ENCODE measurements at regions not wholly inside any gene's neighbourhood (a gene's known extent, or its start where the extent isn't known, plus 50 kb on each side); places are given as distances from the start of the nearest gene placed in this dataset.
A peak's percentile ranks its signal among the peaks of the same experiment; 100 is the strongest.
"Not testable (repeated sequence)": the region's sequence is repeated elsewhere in the genome, so short reads cannot be mapped to it uniquely, and the experiment has no call there.

DNA sequence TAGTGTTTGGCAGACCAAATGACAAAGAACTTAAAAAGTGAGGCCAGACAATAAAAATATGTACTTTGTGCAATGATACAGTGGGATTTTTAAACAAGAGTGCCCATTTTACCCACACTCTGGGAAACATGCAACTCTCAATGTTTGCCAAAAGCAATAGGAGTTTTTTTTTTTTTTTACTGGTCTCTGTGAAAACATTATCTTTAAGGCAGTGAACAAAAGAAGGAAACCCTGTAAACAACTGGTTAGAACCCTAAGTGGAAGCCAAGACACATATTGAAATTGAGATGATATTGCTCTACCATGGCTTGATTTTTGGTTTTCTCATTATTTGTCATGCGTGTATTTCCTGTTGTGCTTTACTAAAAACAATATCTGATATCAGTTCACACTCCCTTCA, 67.2 kb upstream of the PPP3CA start:
- TF ChIP-seq, protein P1, sequence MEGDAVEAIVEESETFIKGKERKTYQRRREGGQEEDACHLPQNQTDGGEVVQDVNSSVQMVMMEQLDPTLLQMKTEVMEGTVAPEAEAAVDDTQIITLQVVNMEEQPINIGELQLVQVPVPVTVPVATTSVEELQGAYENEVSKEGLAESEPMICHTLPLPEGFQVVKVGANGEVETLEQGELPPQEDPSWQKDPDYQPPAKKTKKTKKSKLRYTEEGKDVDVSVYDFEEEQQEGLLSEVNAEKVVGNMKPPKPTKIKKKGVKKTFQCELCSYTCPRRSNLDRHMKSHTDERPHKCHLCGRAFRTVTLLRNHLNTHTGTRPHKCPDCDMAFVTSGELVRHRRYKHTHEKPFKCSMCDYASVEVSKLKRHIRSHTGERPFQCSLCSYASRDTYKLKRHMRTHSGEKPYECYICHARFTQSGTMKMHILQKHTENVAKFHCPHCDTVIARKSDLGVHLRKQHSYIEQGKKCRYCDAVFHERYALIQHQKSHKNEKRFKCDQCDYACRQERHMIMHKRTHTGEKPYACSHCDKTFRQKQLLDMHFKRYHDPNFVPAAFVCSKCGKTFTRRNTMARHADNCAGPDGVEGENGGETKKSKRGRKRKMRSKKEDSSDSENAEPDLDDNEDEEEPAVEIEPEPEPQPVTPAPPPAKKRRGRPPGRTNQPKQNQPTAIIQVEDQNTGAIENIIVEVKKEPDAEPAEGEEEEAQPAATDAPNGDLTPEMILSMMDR (IDR thresholded peaks at IDR 0.05; ENCODE audit: insufficient read depth in 1 of 2, low read depth in 1 of 2, low read length in 1 of 2, severe bottlenecking in 1 of 2, unreplicated experiment in 1 of 2) = no peak
- Histone ChIP-seq H3K27me3 (replicated peaks; ENCODE audit: control insufficient read depth, insufficient read depth, low read length) (no peaks in the 10 kb centered on the region), H3K4me3 (ENCODE audit: low read depth, low read length) (no peak overlapping the region), H3K9me3 (no peaks in the 10 kb centered on the region), H3K4me1 (peaks cover 8% of the 10 kb centered on the region), H3K36me3 (ENCODE audit: control insufficient read depth, insufficient read depth, low read length) (no peaks in the 10 kb centered on the region)
- no peaks in the 10 kb centered on the region for H3K36me3 Mint-ChIP-seq (ENCODE audit: insufficient read depth, unreplicated experiment)
- H3K27me3 Mint-ChIP-seq (ENCODE audit: insufficient read depth, unreplicated experiment) = no peaks in the 10 kb centered on the region
- no peak for DNase-seq
- H3K27ac Mint-ChIP-seq (ENCODE audit: unreplicated experiment) = no peak overlapping the region
- H3K4me1 Mint-ChIP-seq (ENCODE audit: low read depth, unreplicated experiment) = no peaks in the 10 kb centered on the region
- no peak overlapping the region for H3K4me3 Mint-ChIP-seq (ENCODE audit: unreplicated experiment)
- H3K9me3 Mint-ChIP-seq (ENCODE audit: unreplicated experiment) = peaks cover 8% of the 10 kb centered on the region
- intact Hi-C loops (cut with micrococcal nuclease; ENCODE audit: unreplicated experiment) = no loop called here
- BruUV-seq (replicated peaks) = no TSS peak
- CTCF ChIA-PET = no interaction called here
- POLR2A ChIA-PET = no interaction called here

DNA sequence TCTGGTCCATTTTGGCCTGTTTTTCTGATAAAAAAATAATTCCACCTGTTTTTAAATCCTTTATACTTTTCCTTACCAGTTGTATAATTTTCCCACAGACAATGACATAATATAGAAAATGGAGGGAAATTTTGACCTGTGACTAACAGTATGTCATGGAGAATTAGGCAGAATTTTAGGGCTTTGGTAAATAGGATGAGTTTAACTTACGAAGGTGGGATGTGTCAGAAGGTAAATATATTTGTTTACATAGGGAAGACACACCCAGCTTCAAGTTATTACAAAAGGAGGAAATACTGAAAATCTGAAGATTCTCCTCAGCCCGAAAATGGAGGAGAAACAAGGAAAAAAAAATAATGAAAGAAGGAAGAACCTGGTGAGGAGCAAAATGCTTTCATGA, 64.6 kb upstream of the PPP3CA start:
- H3K4me1 ChIP-seq = peaks cover 8% of the 10 kb centered on the region
- H3K36me3 ChIP-seq (ENCODE audit: control insufficient read depth, insufficient read depth, low read length) = no peaks in the 10 kb centered on the region
- peak overlapping the region; percentile 94 for H3K4me3 Mint-ChIP-seq (ENCODE audit: unreplicated experiment)
- H3K27ac Mint-ChIP-seq (ENCODE audit: unreplicated experiment) = peak overlapping the region; percentile 99
- H3K4me3 ChIP-seq (ENCODE audit: low read depth, low read length) = no peak overlapping the region; the same call in 1 of the 2 replicates
- BruUV-seq (replicated peaks) = no TSS peak
- peaks cover 8% of the 10 kb centered on the region for H3K9me3 Mint-ChIP-seq (ENCODE audit: unreplicated experiment)
- CTCF ChIA-PET = no interaction called here
- H3K9me3 ChIP-seq = no peaks in the 10 kb centered on the region
- POLR2A ChIA-PET = no interaction called here
- TF ChIP-seq, protein P1 (IDR thresholded peaks at IDR 0.05; ENCODE audit: insufficient read depth in 1 of 2, low read depth in 1 of 2, low read length in 1 of 2, severe bottlenecking in 1 of 2, unreplicated experiment in 1 of 2) = no peak
- no peaks in the 10 kb centered on the region for H3K27me3 Mint-ChIP-seq (ENCODE audit: insufficient read depth, unreplicated experiment)
- DNase-seq = no peak
- H3K27me3 ChIP-seq (replicated peaks; ENCODE audit: control insufficient read depth, insufficient read depth, low read length) = no peaks in the 10 kb centered on the region
- intact Hi-C loops (cut with micrococcal nuclease; ENCODE audit: unreplicated experiment) = no loop called here
- no peaks in the 10 kb centered on the region for H3K4me1 Mint-ChIP-seq (ENCODE audit: low read depth, unreplicated experiment)
- no peaks in the 10 kb centered on the region for H3K36me3 Mint-ChIP-seq (ENCODE audit: insufficient read depth, unreplicated experiment)

DNA sequence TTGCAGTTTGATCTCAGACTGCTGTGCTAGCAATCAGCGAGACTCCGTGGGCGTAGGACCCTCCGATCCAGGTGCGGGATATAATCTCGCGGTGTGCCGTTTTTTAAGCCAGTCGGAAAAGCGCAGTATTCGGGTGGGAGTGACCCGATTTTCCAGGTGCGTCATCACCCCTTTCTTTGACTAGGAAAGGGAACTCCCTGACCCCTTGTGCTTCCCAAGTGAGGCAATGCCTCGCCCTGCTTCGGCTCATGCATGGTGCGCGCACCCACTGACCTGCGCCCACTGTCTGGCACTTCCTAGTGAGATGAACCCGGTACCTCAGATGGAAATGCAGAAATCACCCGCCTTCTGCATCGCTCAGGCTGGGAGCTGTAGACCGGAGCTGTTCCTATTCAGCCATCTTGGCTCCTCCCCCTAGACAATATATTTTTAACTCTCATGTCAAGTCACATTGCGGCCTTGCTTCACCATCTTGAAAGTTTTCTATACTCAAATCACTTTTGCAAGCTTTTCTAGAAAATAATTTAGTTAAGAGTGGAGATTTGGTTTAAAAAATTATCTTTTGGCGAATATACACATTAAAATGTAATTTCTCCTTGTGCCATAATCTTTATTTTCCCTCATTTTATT, 64.1 kb upstream of the PPP3CA start:
- H3K27me3 Mint-ChIP-seq (ENCODE audit: insufficient read depth, unreplicated experiment); H3K9me3 ChIP-seq; intact Hi-C loops (cut with micrococcal nuclease; ENCODE audit: unreplicated experiment); H3K9me3 Mint-ChIP-seq (ENCODE audit: unreplicated experiment); H3K27me3 ChIP-seq (replicated peaks; ENCODE audit: control insufficient read depth, insufficient read depth, low read length); CTCF ChIA-PET; H3K4me1 ChIP-seq; H3K36me3 Mint-ChIP-seq (ENCODE audit: insufficient read depth, unreplicated experiment); H3K36me3 ChIP-seq (ENCODE audit: control insufficient read depth, insufficient read depth, low read length); H3K4me1 Mint-ChIP-seq (ENCODE audit: low read depth, unreplicated experiment); POLR2A ChIA-PET: not testable (repeated sequence)
- peak overlapping the region; percentile 94 for H3K4me3 Mint-ChIP-seq (ENCODE audit: unreplicated experiment)
- H3K27ac Mint-ChIP-seq (ENCODE audit: unreplicated experiment) = peak overlapping the region; percentile 99
- H3K4me3 ChIP-seq (ENCODE audit: low read depth, low read length) = peak overlapping the region; percentile 44
- TSS peak; percentile 65 for BruUV-seq (replicated peaks)
- peak; percentile 42 to 56 for DNase-seq

DNA sequence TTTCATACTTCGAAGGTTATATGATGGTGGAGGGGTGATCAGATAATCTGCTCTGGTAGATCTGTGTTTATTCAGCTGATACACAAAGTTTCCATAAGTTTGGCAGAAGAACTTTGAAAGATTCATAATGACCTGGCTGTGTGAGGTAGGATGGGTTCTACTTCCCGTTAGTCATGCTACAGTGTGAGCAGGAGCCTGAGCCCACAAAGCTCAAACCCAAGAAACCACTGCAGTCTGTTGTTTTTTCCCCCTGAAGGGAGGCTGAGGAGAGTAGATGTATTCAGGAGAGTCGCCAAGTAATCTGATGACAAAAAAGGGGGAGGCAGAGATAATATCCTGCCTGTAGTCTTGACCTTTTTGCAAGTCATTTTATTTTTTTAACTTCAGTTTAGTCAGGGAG, 52.8 kb upstream of the PPP3CA start:
- ChIA-PET POLR2A (no interaction called here), CTCF (no interaction called here)
- Mint-ChIP-seq H3K9me3 (ENCODE audit: unreplicated experiment) (no peaks in the 10 kb centered on the region), H3K4me1 (ENCODE audit: low read depth, unreplicated experiment) (no peaks in the 10 kb centered on the region), H3K36me3 (ENCODE audit: insufficient read depth, unreplicated experiment) (no peaks in the 10 kb centered on the region), H3K4me3 (ENCODE audit: unreplicated experiment) (no peak overlapping the region), H3K27me3 (ENCODE audit: insufficient read depth, unreplicated experiment) (no peaks in the 10 kb centered on the region), H3K27ac (ENCODE audit: unreplicated experiment) (no peak overlapping the region)
- intact Hi-C loops (cut with micrococcal nuclease; ENCODE audit: unreplicated experiment) = no loop called here
- H3K4me1 ChIP-seq = no peaks in the 10 kb centered on the region
- no peaks in the 10 kb centered on the region for H3K9me3 ChIP-seq
- DNase-seq = no peak
- H3K27me3 ChIP-seq (replicated peaks; ENCODE audit: control insufficient read depth, insufficient read depth, low read length) = no peaks in the 10 kb centered on the region
- TF ChIP-seq, protein P1 (IDR thresholded peaks at IDR 0.05; ENCODE audit: insufficient read depth in 1 of 2, low read depth in 1 of 2, low read length in 1 of 2, severe bottlenecking in 1 of 2, unreplicated experiment in 1 of 2) = no peak
- no TSS peak for BruUV-seq (replicated peaks)
- no peaks in the 10 kb centered on the region for H3K36me3 ChIP-seq (ENCODE audit: control insufficient read depth, insufficient read depth, low read length)
- no peak overlapping the region for H3K4me3 ChIP-seq (ENCODE audit: low read depth, low read length)
